ENCODE measurements at regions not wholly inside any gene's neighbourhood (a gene's known extent, or its start where the extent isn't known, plus 50 kb on each side); places are given as distances from the start of the nearest gene placed in this dataset.

DNA sequence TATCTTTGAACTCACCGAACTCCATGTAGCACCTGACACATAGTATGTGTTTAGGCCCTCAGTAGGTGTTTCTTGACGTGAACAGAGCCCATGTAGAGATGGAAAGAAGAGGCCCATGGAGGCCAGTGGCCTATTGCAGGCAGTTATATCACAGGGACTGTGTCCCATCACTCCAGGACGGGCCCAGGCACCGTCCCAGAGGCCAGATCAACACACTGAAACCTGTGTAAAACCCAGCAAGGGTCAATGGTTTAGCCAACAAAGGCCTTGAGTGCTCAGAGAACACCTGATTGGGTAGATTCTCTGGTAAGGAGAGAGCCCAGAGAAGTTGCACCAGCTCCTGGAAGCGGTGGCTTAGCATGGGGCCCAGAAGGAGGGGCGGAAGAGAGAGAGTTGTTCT, 82.8 kb downstream of the INHBB start:
- TF ChIP-seq, protein P1, sequence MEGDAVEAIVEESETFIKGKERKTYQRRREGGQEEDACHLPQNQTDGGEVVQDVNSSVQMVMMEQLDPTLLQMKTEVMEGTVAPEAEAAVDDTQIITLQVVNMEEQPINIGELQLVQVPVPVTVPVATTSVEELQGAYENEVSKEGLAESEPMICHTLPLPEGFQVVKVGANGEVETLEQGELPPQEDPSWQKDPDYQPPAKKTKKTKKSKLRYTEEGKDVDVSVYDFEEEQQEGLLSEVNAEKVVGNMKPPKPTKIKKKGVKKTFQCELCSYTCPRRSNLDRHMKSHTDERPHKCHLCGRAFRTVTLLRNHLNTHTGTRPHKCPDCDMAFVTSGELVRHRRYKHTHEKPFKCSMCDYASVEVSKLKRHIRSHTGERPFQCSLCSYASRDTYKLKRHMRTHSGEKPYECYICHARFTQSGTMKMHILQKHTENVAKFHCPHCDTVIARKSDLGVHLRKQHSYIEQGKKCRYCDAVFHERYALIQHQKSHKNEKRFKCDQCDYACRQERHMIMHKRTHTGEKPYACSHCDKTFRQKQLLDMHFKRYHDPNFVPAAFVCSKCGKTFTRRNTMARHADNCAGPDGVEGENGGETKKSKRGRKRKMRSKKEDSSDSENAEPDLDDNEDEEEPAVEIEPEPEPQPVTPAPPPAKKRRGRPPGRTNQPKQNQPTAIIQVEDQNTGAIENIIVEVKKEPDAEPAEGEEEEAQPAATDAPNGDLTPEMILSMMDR (IDR thresholded peaks at IDR 0.05), result no peak
- no peak for TF ChIP-seq POLR2A (IDR thresholded peaks at IDR 0.05)
- TF ChIP-seq EP300 (IDR thresholded peaks at IDR 0.05), result no peak
